ENCODE measurements at regions not wholly inside any gene's neighbourhood (a gene's known extent, or its start where the extent isn't known, plus 50 kb on each side); places are given as distances from the start of the nearest gene placed in this dataset.

DNA sequence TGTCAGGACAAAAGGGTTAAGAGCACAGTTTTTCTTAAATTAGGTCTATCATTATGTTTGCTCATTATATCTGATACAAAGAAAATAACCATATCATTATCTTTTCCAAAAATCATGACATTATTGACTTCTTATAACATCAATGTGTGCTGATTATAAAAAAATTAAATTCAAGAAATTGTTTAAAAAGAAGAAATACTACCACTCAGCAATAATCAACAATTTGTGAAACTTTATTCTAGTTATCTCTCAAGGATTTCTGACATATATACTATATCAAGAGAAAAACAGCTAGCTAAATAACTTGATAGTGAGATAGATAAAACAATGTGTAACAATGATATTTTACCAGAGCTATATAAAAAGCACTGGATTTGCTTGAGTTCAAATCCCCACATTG lies 360.7 kb upstream of the PHF14 start:
- TF ChIP-seq, protein P1, sequence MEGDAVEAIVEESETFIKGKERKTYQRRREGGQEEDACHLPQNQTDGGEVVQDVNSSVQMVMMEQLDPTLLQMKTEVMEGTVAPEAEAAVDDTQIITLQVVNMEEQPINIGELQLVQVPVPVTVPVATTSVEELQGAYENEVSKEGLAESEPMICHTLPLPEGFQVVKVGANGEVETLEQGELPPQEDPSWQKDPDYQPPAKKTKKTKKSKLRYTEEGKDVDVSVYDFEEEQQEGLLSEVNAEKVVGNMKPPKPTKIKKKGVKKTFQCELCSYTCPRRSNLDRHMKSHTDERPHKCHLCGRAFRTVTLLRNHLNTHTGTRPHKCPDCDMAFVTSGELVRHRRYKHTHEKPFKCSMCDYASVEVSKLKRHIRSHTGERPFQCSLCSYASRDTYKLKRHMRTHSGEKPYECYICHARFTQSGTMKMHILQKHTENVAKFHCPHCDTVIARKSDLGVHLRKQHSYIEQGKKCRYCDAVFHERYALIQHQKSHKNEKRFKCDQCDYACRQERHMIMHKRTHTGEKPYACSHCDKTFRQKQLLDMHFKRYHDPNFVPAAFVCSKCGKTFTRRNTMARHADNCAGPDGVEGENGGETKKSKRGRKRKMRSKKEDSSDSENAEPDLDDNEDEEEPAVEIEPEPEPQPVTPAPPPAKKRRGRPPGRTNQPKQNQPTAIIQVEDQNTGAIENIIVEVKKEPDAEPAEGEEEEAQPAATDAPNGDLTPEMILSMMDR (IDR thresholded peaks at IDR 0.05; ENCODE audit: poor library complexity) = no peak
- TF ChIP-seq EZH2 (IDR thresholded peaks at IDR 0.05; ENCODE audit: borderline replicate concordance) (no peak), EZH2phosphoT487 (IDR thresholded peaks at IDR 0.05; ENCODE audit: low read depth, severe bottlenecking, unreplicated experiment) (no peak)

Measured in hepatocyte (in vitro differentiated cells).